ENCODE measurements at regions not wholly inside any gene's neighbourhood (a gene's known extent, or its start where the extent isn't known, plus 50 kb on each side); places are given as distances from the start of the nearest gene placed in this dataset.

- H3K9me3 ChIP-seq (ENCODE audit: low read length) = no peaks in the 10 kb centered on the region
- no peaks in the 10 kb centered on the region for H4K20me1 ChIP-seq (ENCODE audit: insufficient read depth, low read length)
- no peak overlapping the region for H3K4me2 ChIP-seq (ENCODE audit: low read length)
- H2AFZ ChIP-seq (ENCODE audit: low read length) = no peak overlapping the region
- no peaks in the 10 kb centered on the region for H3K27me3 ChIP-seq (ENCODE audit: insufficient read depth, low read length)
- no peak overlapping the region for H3K9ac ChIP-seq (ENCODE audit: low read length)
- no peaks in the 10 kb centered on the region for H3K9me2 ChIP-seq (ENCODE audit: low read depth, low read length)
- no peaks in the 10 kb centered on the region for H3K4me1 ChIP-seq (ENCODE audit: insufficient read depth, low read length, severe bottlenecking)
- H3K36me3 ChIP-seq (ENCODE audit: insufficient read depth, low read length) = no peaks in the 10 kb centered on the region
- H3K4me3 ChIP-seq (ENCODE audit: low read depth, low read length, poor library complexity, severe bottlenecking) = no peak overlapping the region
- TF ChIP-seq CTCF (IDR thresholded peaks at IDR 0.05; ENCODE audit: low read length) (no peak), EZH2 (IDR thresholded peaks at IDR 0.05; ENCODE audit: borderline replicate concordance, low read length) (no peak)
- H3K79me2 ChIP-seq (ENCODE audit: insufficient read depth, low read length) = no peaks in the 10 kb centered on the region
- no peaks in the 10 kb centered on the region for H3F3A ChIP-seq (ENCODE audit: insufficient read depth, low read length)
- no peak overlapping the region for H3K27ac ChIP-seq (ENCODE audit: low read depth, low read length, poor library complexity, severe bottlenecking)
Measured at GRCh38 chr12:24534622-24535021, 414.3 kb downstream of the BCAT1 start.

DNA sequence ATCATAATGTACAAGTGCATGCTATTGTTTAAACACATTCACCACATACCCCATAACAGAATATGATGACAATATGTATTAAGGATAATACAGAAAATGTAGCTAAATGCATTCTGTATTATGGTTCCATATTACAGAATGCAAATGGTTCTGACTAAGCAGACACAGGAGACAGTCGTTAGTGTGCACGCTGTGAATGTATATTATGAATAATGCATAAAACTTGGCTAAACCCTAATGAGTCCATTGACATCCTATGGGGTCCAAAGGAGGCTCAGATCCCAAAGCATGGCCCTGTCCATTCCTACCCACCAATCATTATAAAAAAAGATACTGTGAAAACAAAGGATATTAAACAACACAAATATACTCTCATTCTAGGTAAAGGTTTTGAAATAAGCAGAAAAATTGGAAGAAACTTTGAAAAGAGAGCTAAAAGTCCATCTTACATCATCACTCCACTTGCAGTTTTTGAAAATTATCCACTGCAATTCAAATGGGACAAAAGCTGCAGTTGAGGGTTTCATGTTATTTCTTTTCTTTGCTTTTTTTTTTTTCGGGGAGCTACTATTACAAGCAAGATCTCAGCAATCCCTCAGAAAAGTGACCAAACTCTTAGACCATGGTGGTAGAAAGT lies 415.1 kb downstream of the BCAT1 start:
- TF ChIP-seq CTCF (IDR thresholded peaks at IDR 0.05; ENCODE audit: low read length) (no peak), EZH2 (IDR thresholded peaks at IDR 0.05; ENCODE audit: borderline replicate concordance, low read length) (no peak)
- Histone ChIP-seq H2AFZ (ENCODE audit: low read length) (no peak overlapping the region), H3K9me3 (ENCODE audit: low read length) (no peaks in the 10 kb centered on the region), H3K27ac (ENCODE audit: low read depth, low read length, poor library complexity, severe bottlenecking) (no peak overlapping the region), H3K4me3 (ENCODE audit: low read depth, low read length, poor library complexity, severe bottlenecking) (no peak overlapping the region), H3K4me2 (ENCODE audit: low read length) (no peak overlapping the region), H3K4me1 (ENCODE audit: insufficient read depth, low read length, severe bottlenecking) (no peaks in the 10 kb centered on the region), H3K9ac (ENCODE audit: low read length) (no peak overlapping the region), H3K9me2 (ENCODE audit: low read depth, low read length) (no peaks in the 10 kb centered on the region), H3K79me2 (ENCODE audit: insufficient read depth, low read length) (no peaks in the 10 kb centered on the region), H3K36me3 (ENCODE audit: insufficient read depth, low read length) (no peaks in the 10 kb centered on the region), H3F3A (ENCODE audit: insufficient read depth, low read length) (no peaks in the 10 kb centered on the region), H3K27me3 (ENCODE audit: insufficient read depth, low read length) (no peaks in the 10 kb centered on the region), H4K20me1 (ENCODE audit: insufficient read depth, low read length) (no peaks in the 10 kb centered on the region)

DNA sequence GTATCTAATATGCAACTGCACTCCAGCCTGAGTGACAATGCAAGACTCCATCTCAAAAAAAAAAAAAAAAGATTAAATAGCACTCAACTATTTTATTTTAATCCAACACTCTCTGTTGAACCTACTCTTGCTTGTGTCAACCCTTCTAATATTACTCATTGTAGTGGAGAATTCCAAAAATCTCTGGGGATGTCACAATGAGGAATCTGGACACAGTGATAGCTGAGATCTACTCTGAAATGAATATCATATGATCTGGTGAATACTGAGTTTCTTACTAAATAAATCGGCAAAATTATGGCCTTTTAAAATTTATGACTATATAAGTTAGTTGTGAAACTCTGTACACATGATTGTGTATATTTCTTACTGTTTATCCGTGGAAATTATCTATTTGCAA lies 418.2 kb downstream of the BCAT1 start:
- Histone ChIP-seq H3K27me3 (ENCODE audit: insufficient read depth, low read length) (no peaks in the 10 kb centered on the region), H3K27ac (ENCODE audit: low read depth, low read length, poor library complexity, severe bottlenecking) (no peak overlapping the region), H3K79me2 (ENCODE audit: insufficient read depth, low read length) (no peaks in the 10 kb centered on the region), H2AFZ (ENCODE audit: low read length) (no peak overlapping the region), H3K4me1 (ENCODE audit: insufficient read depth, low read length, severe bottlenecking) (no peaks in the 10 kb centered on the region), H4K20me1 (ENCODE audit: insufficient read depth, low read length) (no peaks in the 10 kb centered on the region), H3K9me2 (ENCODE audit: low read depth, low read length) (no peaks in the 10 kb centered on the region), H3K4me3 (ENCODE audit: low read depth, low read length, poor library complexity, severe bottlenecking) (no peak overlapping the region), H3K9ac (ENCODE audit: low read length) (no peak overlapping the region), H3K9me3 (ENCODE audit: low read length) (no peaks in the 10 kb centered on the region), H3F3A (ENCODE audit: insufficient read depth, low read length) (no peaks in the 10 kb centered on the region), H3K36me3 (ENCODE audit: insufficient read depth, low read length) (no peaks in the 10 kb centered on the region), H3K4me2 (ENCODE audit: low read length) (no peak overlapping the region)
- TF ChIP-seq CTCF (IDR thresholded peaks at IDR 0.05; ENCODE audit: low read length) (no peak), EZH2 (IDR thresholded peaks at IDR 0.05; ENCODE audit: borderline replicate concordance, low read length) (no peak)
